GM23338 (cell line): ENCODE measurements at regions not wholly inside any gene's neighbourhood (a gene's known extent, or its start where the extent isn't known, plus 50 kb on each side); places are given as distances from the start of the nearest gene placed in this dataset.

ENCODE experiments used
- ATAC-seq: fragments of 200-7000 bp; cut with Tn5 transposase; 3 replicates; pipeline ENCODE4 v1.9.1; 2020
- DNase-seq: peaks from one replicate; pipeline ENCODE4 v3.0.0-alpha.2; 2015; ENCODE audit warnings: low spot score
- H2AFZ ChIP-seq: fragments of 200-600 bp; sonication (generic); 2 replicates; pipeline ENCODE4 v1.8.0; 2016; ENCODE audit warnings: antibody characterized with exemption, mild to moderate bottlenecking, moderate library complexity
- H3F3A ChIP-seq: fragments of 200-600 bp; sonication (generic); replicated peaks from 2 replicates; pipeline ENCODE4 v1.8.0; 2017; ENCODE audit warnings: antibody characterized with exemption, mixed run types, low read depth
- H3K27ac ChIP-seq: fragments of 200-600 bp; sonication (generic); 2 replicates; pipeline ENCODE4 v1.6.1; 2016; ENCODE audit warnings: low read depth
- H3K27me3 ChIP-seq: fragments of 200-600 bp; sonication (generic); 2 replicates; pipeline ENCODE4 v1.8.0; 2016; ENCODE audit warnings: mild to moderate bottlenecking, mixed run types, moderate library complexity; ENCODE audit not compliant: insufficient read depth
- H3K36me3 ChIP-seq: fragments of 200-600 bp; sonication (generic); 2 replicates; pipeline ENCODE4 v1.8.0; 2016; ENCODE audit warnings: mild to moderate bottlenecking; ENCODE audit not compliant: insufficient read depth
- H3K4me1 ChIP-seq: fragments of 200-600 bp; sonication (generic); 2 replicates; pipeline ENCODE4 v1.8.0; 2016; ENCODE audit warnings: mild to moderate bottlenecking, moderate library complexity; ENCODE audit not compliant: insufficient read depth
- H3K4me2 ChIP-seq: fragments of 200-600 bp; sonication (generic); 2 replicates; pipeline ENCODE4 v1.7.1; 2017; ENCODE audit warnings: mixed run types
- H3K4me3 ChIP-seq: fragments of 200-600 bp; sonication (generic); 2 replicates; pipeline ENCODE4 v1.6.1; 2016; ENCODE audit warnings: mixed run types
- H3K79me2 ChIP-seq: fragments of 200-600 bp; sonication (generic); replicated peaks from 2 replicates; pipeline ENCODE4 v1.8.0; 2017; ENCODE audit warnings: mild to moderate bottlenecking; ENCODE audit not compliant: insufficient read depth
- H3K9me2 ChIP-seq: fragments of 200-600 bp; sonication (generic); 2 replicates; pipeline ENCODE4 v1.8.0; 2017; ENCODE audit not compliant: insufficient read depth
- H4K20me1 ChIP-seq: fragments of 200-600 bp; sonication (generic); replicated peaks from 2 replicates; pipeline ENCODE4 v1.8.0; 2017; ENCODE audit warnings: mild to moderate bottlenecking; ENCODE audit not compliant: insufficient read depth
- H3K27ac Mint-ChIP-seq: 2 replicates; pipeline ENCODE4 v1.8.0; 2020; ENCODE audit warnings: inconsistent platforms, mild to moderate bottlenecking, moderate library complexity, mixed read lengths
- H3K27me3 Mint-ChIP-seq: 3 replicates; pipeline ENCODE4 v1.8.0; 2022; ENCODE audit warnings: low read depth, mild to moderate bottlenecking, moderate library complexity, mixed read lengths, inconsistent platforms; ENCODE audit not compliant: insufficient read depth, poor library complexity
- H3K36me3 Mint-ChIP-seq: 3 replicates; pipeline ENCODE4 v1.8.0; 2021; ENCODE audit warnings: low read depth, mild to moderate bottlenecking, inconsistent platforms, moderate library complexity, mixed read lengths
- H3K4me1 Mint-ChIP-seq: 3 replicates; pipeline ENCODE4 v1.8.0; 2020; ENCODE audit warnings: mild to moderate bottlenecking, inconsistent platforms, mixed read lengths
- H3K4me3 Mint-ChIP-seq: 3 replicates; pipeline ENCODE4 v1.8.0; 2021; ENCODE audit warnings: moderate library complexity, mild to moderate bottlenecking, inconsistent platforms, mixed read lengths
- H3K9me3 Mint-ChIP-seq: 3 replicates; pipeline ENCODE4 v1.8.0; 2020; ENCODE audit warnings: moderate library complexity, mild to moderate bottlenecking, inconsistent platforms, mixed read lengths
- CREB1 ChIP-seq: fragments of 250-450 bp; sonication (Bioruptor Pico); IDR thresholded peaks from 2 replicates; pipeline ENCODE4 v1.5.0; 2020; ENCODE audit warnings: low read depth, mild to moderate bottlenecking, moderate library complexity
- CTCF ChIP-seq, 2 experiments: fragments of 200-600 bp in 1 of 2; sonication (generic) in 1 of 2; conservative IDR thresholded peaks; 2 replicates each; pipeline versions ENCODE4 v1.5.1 to v1.6.1; 2016 to 2017; ENCODE audit warnings: antibody characterized with exemption in 2 of 2, low read depth in 2 of 2, mild to moderate bottlenecking in 2 of 2, moderate library complexity in 1 of 2
- ETS1 ChIP-seq: IDR thresholded peaks from 2 replicates; pipeline ENCODE4 v1.6.1; 2016; ENCODE audit warnings: antibody characterized with exemption
- EZH2 ChIP-seq: fragments of 200-600 bp; sonication (generic); IDR thresholded peaks from one replicate; pipeline ENCODE4 v1.8.0; 2017; ENCODE audit warnings: antibody characterized with exemption, mild to moderate bottlenecking, low read depth; ENCODE audit not compliant: unreplicated experiment
- EZH2phosphoT487 ChIP-seq: fragments of 200-600 bp; sonication (generic); IDR thresholded peaks from one replicate; pipeline ENCODE4 v1.8.1; 2018; ENCODE audit warnings: antibody characterized with exemption; ENCODE audit not compliant: unreplicated experiment
- JUNB ChIP-seq: IDR thresholded peaks from one replicate; pipeline ENCODE4 v1.6.1; 2016; ENCODE audit warnings: antibody characterized with exemption; ENCODE audit not compliant: unreplicated experiment
- NANOG ChIP-seq: IDR thresholded peaks from 2 replicates; pipeline ENCODE4 v1.6.1; 2016; ENCODE audit warnings: antibody characterized with exemption, borderline replicate concordance
- POLR2AphosphoS5 ChIP-seq: IDR thresholded peaks from 2 replicates; pipeline ENCODE4 v1.6.1; 2016; ENCODE audit warnings: antibody characterized with exemption, low read depth
- REST ChIP-seq: IDR thresholded peaks from one replicate; pipeline ENCODE4 v1.6.1; 2018; ENCODE audit warnings: antibody characterized with exemption; ENCODE audit not compliant: unreplicated experiment
- STAT1 ChIP-seq: IDR thresholded peaks from one replicate; pipeline ENCODE4 v1.6.1; 2016; ENCODE audit warnings: antibody characterized with exemption; ENCODE audit not compliant: unreplicated experiment
- ZNF114 ChIP-seq: fragments of 250-450 bp; sonication (Bioruptor Pico); IDR thresholded peaks from 2 replicates; pipeline ENCODE4 v1.5.0; 2020; ENCODE audit warnings: mild to moderate bottlenecking, moderate library complexity
- ZNF331 ChIP-seq: fragments of 250-450 bp; sonication (Bioruptor Pico); IDR thresholded peaks from 2 replicates; pipeline ENCODE4 v1.5.0; 2020; ENCODE audit warnings: low read depth, mild to moderate bottlenecking, moderate library complexity
- ZNF462 ChIP-seq: fragments of 250-450 bp; sonication (Bioruptor Pico); IDR thresholded peaks from 2 replicates; pipeline ENCODE4 v1.5.0; 2020; ENCODE audit warnings: mild to moderate bottlenecking, moderate library complexity

GRCh38 chr14:97878727-97879126, 1081.5 kb downstream of the VRK1 start:
- Mint-ChIP-seq H3K27ac (0 out of 2 replicates have a peak overlapping the region, but pooled peaks have one; percentile 1), H3K36me3 (no peaks in the 10 kb centered on the region), H3K27me3 (peaks cover 4% of the 10 kb centered on the region), H3K4me3 (no peak overlapping the region), H3K9me3 (no peaks in the 10 kb centered on the region), H3K4me1 (peaks cover 11% of the 10 kb centered on the region; the same call in 2 of the 3 replicates)
- Histone ChIP-seq H3K4me1 (no peaks in the 10 kb centered on the region), H3K4me2 (no peak overlapping the region), H3K27me3 (no peaks in the 10 kb centered on the region), H3K9me2 (0 out of 2 replicates have a peak, but pooled peaks cover 5% of the 10 kb centered on the region), H2AFZ (no peak overlapping the region), H3K79me2 (no peaks in the 10 kb centered on the region), H3K36me3 (no peaks in the 10 kb centered on the region), H3K27ac (no peak overlapping the region), H3K4me3 (no peak overlapping the region), H4K20me1 (no peaks in the 10 kb centered on the region), H3F3A (no peaks in the 10 kb centered on the region)
- ATAC-seq (no peak), DNase-seq (no peak)
- TF ChIP-seq STAT1 (no peak), EZH2 (no peak), NANOG (no peak), ZNF331 (no peak), ZNF462 (no peak), ZNF114 (no peak), REST (no peak), ETS1 (no peak), CTCF (conservative IDR thresholded peaks at IDR 0.05; ENCODE audit: low read depth in 2 of 2) (no peak), POLR2AphosphoS5 (no peak), CREB1 (CRISPR knock-in tag) (no peak), EZH2phosphoT487 (no peak), JUNB (no peak)
